CD4-positive, alpha-beta T cell treated with Interleukin-6 at 100 ng/mL for 8 hours (primary cell): ENCODE measurements at regions not wholly inside any gene's neighbourhood (a gene's known extent, or its start where the extent isn't known, plus 50 kb on each side); places are given as distances from the start of the nearest gene placed in this dataset.
"Not testable (repeated sequence)": the region's sequence is repeated elsewhere in the genome, so short reads cannot be mapped to it uniquely, and the experiment has no call there.

ENCODE experiments used
- DNase-seq: peaks from one replicate; pipeline ENCODE4 v3.0.0-alpha.2; 2020; ENCODE audit warnings: mixed read lengths, low spot score

- DNase-seq = not testable (repeated sequence)
Observed at GRCh38 chr1:228796945-228797344, 61.7 kb downstream of the RHOU start.

GRCh38 chr1:228798035-228798434 lies 62.8 kb downstream of the RHOU start:
- DNase-seq = no peak

GRCh38 chr1:228798548-228798947 lies 63.3 kb downstream of the RHOU start:
- no peak for DNase-seq

- DNase-seq = no peak
Observed at GRCh38 chr1:228799924-228800323, 64.6 kb downstream of the RHOU start.

GRCh38 chr1:228801068-228801467 lies 65.8 kb downstream of the RHOU start:
- no peak for DNase-seq

GRCh38 chr1:228802386-228803220 lies 67.3 kb downstream of the RHOU start:
- no peak for DNase-seq

GRCh38 chr1:228803421-228803820 lies 68.1 kb downstream of the RHOU start:
- DNase-seq = no peak

GRCh38 chr1:228804173-228804572 lies 68.9 kb downstream of the RHOU start:
- no peak for DNase-seq

- peak; percentile 21 for DNase-seq
Observed at GRCh38 chr1:228804640-228805413, 69.5 kb downstream of the RHOU start.

GRCh38 chr1:228807904-228808605 lies 72.8 kb downstream of the RHOU start:
- no peak for DNase-seq

- no peak for DNase-seq
Observed at GRCh38 chr1:228809621-228810394, 74.5 kb downstream of the RHOU start.

GRCh38 chr1:228810395-228810758 lies 75.1 kb downstream of the RHOU start:
- no peak for DNase-seq

- no peak for DNase-seq
Observed at GRCh38 chr1:228810878-228811711, 75.8 kb downstream of the RHOU start.

GRCh38 chr1:228811712-228812305 lies 76.5 kb downstream of the RHOU start:
- no peak for DNase-seq

GRCh38 chr1:228812961-228813360 lies 77.7 kb downstream of the RHOU start:
- DNase-seq = no peak

- no peak for DNase-seq
Observed at GRCh38 chr1:228814176-228814575, 78.9 kb downstream of the RHOU start.

GRCh38 chr1:228818296-228818695 lies 83.0 kb downstream of the RHOU start:
- DNase-seq = no peak

- DNase-seq = no peak
Observed at GRCh38 chr1:228818928-228819630, 83.8 kb downstream of the RHOU start.

GRCh38 chr1:228821252-228821651 lies 86.0 kb downstream of the RHOU start:
- DNase-seq = no peak

- DNase-seq = no peak
Observed at GRCh38 chr1:228823200-228823599, 87.9 kb downstream of the RHOU start.
